HG02885 (cell line): ENCODE measurements at regions not wholly inside any gene's neighbourhood (a gene's known extent, or its start where the extent isn't known, plus 50 kb on each side); places are given as distances from the start of the nearest gene placed in this dataset.

ENCODE experiments used
- ATAC-seq: cut with Tn5 transposase; IDR thresholded peaks from one replicate; pipeline ENCODE4 v1.9.1; 2021; ENCODE audit warnings: mild to moderate bottlenecking; ENCODE audit not compliant: unreplicated experiment, poor library complexity

DNA sequence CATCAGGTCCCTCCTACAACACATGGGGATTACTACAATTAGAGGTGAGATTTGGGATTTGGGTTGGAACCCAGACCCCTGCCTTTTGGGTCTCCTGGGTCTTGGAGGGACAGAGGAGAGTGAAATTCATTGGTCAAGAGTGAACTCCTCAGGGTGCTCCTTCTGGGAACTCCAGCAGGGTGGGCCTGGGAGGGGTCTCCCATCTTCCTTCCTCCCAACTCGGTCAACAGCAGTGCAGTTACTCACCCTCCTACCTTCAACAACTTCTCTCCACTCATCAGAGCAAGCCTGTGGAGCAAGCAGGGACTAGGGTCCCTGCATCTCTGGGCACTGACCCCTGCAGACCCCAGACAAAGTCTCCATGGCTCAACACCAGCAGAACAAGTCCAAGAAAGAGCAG lies 89.3 kb upstream of the TMPRSS2 start:
- no peak for ATAC-seq

DNA sequence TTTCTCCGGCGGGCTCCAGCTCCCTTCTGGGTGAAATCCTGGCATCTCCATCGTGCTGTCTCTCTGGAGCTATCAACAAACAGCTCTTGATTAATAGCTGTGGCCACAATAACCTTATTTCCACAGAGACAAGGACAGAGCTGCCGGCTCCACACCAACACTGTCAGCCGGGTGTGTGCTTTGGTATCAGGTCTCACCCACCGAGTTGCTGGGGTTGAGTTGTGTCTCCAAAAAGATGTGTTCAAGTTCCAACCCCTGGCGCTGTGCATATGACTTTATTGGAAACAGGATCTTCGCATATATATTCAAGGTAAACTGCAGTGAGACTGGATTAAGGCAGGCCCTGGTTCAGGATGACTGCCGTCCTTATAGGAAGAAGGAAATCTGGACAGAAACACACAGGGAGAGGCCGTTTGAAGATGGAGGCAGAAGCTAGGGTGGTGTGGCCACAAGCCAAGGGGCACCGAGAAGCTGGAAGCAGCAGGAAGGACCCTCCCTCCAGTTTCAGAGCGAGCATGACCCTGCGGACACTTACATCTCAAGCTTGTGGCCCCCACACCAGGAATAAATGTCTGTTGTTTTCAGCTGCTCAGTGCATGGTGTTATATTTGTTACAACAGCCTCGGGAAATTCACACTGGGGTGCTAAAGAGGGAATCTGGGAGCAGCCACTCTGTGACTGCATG lies 88.4 kb upstream of the TMPRSS2 start:
- ATAC-seq, result no peak

DNA sequence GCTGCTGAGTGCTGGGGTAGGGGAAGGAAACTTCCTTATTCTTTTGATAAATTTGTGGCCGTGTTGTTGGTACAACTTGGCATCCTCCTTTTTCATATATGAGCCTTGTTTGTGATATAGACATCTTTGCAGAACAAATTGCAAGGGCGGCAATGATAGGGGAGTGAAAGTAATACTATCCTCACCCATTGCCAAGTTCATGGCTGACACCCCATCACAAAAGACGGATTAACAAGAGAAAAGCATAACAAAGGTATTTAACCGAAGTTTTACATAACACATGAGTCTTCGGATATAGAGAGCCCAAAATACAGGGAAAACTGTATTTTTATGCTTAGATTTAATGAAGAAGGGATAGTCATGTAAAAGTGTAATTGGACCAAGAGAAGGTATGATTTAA lies 86.3 kb upstream of the TMPRSS2 start:
- no peak for ATAC-seq

DNA sequence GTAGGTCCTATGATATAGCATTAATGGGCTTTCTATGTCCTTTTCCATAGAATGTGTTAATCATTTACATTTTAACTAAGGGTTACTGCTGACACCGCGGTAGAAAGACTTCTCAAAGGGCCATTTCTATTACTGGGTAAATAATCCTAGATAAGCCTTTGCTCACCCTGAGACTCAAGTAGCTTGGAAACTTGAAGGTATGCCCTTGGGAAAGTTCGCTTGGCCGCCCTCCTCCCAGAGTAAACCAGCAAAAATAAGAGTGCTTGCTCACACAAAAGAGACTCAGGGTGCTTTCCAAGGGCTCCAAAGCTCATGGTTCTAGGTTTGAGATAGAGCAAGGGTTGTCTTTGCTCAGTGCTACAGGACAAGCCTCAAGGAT lies 85.8 kb upstream of the TMPRSS2 start:
- ATAC-seq, result no peak

DNA sequence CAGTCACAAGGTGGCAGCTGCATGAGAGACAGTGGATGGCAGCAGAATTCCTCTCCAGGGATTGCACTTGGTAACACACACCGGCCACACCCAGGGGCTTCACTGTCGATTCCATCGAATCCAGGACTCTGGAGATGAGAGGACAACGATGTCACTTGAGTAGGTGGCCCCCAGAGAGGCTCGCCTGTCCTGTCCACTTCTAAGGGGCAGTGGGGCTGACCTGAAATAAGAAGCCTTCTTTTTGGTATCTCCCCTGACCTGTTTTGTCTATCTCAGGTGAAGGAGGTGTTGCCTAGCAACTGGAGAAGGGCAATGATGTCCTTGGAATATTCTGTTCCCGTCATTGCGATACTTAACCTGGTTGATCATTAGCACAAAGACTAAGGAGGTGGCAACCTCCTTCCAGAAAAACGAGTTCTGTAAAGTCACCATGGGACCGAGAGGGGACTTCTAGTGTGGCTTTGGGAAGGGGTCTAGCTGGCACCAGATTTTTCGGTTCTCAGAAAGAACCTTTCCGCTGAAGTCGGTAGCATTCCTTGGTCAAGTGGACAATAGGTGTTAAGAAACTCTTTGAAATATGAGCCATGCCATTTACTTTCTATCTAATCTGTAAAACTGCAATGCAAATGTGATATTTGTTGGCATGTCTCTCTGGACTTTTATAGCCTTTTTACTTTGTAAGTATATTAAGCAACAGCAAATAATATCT lies 85.2 kb upstream of the TMPRSS2 start:
- no peak for ATAC-seq

DNA sequence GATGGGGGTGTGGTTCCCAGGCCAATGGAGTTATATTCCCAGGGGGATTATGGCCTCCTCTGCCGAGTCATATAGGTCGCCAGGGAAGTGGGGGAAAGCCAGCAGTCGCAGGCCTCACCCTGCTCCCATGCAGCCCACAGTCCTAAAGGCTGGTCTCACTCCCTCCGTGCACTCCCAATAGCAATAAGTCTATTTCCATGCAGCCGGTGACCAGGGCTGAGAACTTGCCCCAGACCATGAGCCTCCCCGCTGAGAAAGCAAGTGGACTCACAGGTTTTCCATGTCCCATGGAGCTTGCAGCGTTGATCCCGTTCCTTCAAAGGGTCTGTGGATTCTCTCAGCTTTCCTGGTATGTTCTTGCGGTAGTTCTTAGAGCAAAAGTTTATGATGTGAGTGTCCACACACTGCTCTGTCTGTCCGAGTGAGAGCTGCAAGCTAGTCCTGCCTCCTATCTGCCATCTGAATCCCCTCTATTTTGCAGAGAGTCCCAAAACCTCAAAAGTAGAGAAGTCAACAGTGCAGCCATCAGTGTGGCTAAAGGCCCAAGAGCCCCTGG lies 81.7 kb upstream of the TMPRSS2 start:
- no peak for ATAC-seq

DNA sequence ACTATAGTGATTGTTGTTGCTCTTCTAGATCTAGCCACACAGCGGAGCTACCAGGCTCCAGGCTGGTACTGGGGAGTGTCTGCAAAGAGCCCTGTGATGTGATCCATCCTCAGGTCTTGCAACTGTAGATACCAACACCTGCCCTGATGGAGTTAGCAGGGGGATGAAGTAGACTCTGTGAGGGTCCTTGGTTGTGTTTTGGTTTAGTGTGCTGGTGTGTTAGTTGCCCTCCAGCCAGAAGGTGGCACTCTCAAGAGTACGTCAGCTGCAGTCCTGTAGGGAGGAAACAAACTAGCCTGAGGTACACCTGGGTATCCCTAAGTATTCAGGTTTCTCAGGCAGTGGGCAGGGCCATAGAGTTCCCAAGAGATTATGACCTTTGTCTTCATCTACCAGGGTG lies 81.2 kb upstream of the TMPRSS2 start:
- no peak for ATAC-seq

DNA sequence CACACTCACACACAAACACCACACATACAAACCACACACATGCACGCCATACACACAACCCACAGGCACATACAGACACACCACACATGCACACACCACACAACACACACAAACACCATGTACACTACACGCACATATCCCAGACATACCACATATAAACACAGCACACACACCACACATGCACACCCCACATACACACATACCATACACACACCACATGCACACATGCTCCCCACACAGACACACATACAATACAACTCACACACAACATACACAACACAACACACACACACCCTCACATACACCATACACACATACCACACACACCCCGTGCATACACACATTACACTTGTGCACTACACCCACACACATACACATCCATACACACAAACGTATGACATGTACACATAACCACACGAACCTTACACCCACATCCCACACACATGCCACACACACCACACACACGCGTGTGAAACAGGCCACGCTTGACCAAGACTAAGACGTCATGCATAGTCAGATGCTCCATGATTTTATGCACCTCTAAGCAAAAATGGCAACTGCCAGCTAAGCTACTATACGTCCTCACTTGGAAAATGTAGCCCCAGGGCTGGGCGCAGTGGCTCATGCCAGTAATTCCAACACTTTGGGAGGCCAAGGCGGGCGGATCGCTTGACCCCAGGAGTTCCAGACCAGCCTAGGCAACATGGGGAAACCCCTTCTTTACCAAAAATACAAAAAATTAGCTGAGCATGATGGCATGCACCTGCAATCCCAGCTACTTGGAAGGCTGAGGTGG lies 77.4 kb upstream of the TMPRSS2 start:
- ATAC-seq, result no peak

DNA sequence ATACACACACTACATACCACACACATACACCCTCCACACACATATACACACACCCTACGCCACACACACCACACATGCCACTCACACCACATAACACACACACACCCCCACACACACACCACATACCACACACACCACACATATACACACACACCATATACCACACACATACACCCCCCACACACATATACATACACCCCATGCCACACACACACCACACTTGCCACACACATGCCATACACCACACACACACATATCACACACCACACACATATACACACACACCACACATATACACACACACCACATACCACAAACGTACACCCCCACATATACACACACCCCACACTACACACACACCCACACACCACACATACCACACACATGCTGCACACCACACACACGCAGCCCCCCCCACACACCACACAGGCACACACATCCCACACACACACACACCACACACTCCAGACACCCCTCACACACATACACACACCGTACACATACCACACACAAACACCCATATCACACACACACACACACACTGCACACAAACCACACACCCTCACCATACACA lies 76.7 kb upstream of the TMPRSS2 start:
- ATAC-seq, result no peak

DNA sequence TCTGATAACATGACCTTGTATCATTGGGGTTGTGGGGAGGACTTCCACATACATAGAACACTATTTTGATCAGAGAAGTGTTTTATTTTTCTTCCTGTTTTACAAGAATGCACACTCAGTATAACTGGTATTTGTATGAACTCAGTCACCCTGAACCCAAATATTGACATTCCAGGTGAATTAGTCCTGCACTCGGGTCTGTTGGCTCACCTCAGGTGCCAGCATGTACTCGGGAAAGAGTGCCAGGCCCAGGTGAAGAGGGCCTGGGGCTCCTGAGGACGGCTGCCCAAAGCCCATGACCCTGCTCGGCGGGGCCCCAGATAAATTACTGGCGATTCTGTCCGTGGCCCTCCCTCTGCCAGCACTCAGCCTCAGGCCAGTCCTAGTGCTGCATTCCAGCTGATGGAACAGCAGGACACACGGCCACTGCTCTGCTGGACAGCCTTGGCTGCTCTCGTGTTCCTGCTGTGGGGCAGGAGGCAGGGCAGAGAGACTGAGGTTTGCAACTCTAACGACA lies 75.4 kb upstream of the TMPRSS2 start:
- no peak for ATAC-seq

DNA sequence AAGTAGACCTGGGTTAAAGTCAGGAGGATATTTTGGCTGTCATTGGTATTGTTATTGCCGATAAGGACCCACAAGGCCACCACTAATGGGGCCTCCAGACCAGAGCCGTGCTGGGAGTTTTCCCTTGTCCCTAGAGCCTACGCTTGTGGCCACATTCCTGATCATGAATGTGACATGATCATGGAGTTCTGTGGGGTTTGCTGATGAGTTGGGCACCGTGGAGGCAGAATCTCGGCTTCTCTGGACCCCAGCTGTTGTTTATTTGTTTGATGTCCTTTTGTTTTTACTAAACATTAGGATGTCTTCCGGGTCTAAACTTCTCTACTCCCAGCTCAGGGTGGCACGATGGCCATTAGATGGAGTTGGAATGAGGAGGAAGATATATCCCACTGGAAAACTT lies 74.9 kb upstream of the TMPRSS2 start:
- ATAC-seq, result no peak

DNA sequence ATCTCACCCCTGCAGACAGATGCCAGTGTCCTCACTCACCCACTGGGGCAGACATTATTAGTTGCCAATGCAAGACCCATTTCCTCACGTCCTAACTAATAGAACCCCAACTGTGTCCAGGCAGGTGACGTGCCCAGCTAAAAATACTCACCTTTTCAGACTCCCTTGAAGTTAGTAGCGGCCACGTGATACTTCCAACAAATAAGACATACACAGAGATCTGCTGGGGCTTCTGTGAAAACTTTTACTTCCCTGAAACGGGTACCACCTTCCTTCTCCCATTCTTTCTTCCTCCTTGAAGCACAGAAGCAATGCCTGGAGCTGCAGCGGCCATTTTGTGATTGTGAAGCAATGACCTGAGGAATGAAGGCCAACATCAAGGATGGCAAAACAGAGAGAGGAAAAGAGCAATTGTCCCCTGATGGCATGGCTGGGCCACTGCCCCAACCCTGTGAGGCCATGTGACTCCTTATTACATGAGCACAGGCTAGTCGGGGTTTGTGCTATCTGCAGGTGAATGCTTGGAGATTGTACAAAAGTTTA lies 74.4 kb upstream of the TMPRSS2 start:
- no peak for ATAC-seq

DNA sequence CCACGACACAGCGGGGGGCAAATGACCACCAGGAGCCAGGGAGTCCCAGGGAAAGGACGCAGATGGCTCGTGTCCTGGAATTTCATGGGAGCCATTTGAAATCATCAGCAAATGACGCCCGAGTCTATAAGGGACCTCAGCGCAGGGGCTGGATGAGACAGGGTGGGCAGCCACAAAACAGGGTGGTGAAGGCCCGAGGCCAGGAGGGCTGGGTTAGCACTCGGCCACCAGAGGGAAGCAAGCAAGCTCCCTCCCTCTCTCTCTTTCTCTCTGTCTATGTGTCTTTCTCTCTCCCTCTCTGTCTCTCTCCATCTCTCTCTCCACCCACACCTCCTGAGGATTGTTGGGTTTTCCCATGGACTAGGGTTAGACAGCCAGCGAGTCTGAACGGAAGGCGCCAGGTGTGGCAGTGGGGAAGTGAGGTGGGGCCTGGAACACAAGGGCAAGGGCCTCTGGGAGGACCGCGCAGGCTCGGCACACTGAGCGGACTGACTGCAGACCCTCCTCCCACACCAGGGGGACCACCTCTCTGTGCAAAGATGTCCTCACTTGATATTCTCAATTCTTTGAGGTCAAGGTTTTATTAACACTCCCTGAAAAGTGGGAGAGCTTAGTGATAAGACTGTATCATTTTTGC lies 73.8 kb upstream of the TMPRSS2 start:
- no peak for ATAC-seq

DNA sequence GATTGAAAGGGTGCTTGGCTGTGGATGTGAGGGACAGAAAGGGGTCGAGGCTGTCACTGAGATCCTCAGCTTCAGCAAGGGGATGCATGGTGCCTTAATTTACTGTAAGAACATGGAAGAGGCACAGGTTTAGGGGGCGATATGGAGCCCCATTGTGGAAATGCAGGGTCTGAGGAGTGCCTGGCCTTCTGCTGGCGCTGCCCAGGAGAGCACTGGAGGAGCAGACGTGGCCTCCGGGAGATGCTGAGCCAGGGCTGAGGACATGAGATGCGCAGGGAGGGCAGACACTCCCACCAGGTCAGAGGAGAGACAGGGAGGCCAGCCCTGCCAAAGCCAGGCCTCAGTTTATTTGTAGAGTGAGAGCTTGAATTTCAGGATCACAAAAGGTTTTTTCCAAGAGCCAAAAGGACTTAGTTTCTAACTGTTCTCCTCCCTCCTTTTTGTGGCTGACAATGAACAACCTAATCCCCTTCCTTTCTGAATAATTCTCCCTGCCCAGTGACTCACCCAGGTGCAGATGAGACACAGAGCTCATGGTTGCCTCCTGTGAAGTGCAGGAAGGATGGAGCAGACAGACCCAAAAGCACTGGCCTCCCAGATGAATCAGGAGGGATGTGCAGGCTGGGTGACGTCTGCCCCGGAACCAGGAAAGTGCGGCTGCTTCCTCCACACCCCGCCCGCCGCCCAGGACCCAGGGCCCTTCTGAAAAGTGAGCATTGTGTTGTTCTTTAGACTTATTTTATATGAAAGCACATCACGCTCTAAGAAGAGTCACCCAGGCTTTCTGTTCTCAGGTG lies 73.0 kb upstream of the TMPRSS2 start:
- ATAC-seq, result no peak

DNA sequence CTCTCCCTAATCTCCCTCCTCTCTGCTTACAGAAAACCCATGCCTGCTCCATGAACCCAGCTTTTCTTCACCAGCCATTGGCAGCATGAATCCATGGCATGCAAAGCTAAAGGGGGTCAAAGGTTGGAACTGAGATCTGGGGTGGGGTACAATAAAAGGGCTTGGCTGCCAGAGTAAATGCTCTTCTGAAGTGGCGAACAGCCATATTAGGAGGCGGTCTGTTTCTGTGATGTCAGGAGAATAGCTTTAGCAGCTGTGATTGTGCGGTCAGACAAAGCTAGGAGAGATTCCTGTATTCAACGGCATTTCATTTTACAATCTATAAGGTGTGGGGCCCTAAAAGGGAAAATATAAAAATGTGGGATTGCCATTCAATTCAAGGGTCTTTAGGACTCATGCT lies 71.7 kb upstream of the TMPRSS2 start:
- ATAC-seq, result no peak

DNA sequence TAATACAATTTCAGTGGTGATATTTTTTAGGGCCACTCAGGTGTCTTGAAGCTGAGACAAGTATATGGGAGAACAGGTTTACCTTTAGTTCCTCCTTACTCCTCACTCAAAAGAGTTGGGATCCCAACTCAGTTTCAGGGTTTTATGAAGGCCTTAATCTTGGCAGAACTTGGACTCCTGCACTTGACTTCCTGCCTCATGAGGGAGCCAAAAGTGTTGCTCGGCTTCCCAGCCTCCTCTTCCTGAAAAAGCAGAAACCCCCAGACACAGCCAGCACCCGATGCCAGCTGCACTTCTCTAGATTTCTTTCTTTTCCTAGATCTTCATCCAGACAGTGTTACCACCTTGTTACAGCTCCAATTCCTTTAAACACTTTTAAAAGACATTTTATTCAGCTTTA lies 70.8 kb upstream of the TMPRSS2 start:
- no peak for ATAC-seq

DNA sequence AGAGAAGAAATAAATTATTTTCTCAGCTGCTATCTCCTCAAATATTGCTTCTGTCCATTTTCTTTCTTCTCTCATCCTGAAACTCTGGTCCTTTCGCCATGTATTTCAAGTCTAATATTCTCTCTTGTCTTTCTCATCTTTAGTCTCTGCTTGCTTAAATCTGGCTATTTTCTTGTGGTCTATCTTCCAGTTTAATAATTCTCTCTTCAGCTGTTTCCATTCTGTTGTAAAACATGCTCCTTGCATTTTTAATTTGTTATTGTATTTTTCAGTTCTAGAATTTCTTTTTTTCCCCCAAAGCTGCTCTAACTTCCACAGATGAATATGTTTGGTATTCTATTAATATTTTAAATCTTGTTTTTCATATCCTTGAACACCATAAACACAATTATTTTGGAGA lies 70.1 kb upstream of the TMPRSS2 start:
- ATAC-seq, result no peak

DNA sequence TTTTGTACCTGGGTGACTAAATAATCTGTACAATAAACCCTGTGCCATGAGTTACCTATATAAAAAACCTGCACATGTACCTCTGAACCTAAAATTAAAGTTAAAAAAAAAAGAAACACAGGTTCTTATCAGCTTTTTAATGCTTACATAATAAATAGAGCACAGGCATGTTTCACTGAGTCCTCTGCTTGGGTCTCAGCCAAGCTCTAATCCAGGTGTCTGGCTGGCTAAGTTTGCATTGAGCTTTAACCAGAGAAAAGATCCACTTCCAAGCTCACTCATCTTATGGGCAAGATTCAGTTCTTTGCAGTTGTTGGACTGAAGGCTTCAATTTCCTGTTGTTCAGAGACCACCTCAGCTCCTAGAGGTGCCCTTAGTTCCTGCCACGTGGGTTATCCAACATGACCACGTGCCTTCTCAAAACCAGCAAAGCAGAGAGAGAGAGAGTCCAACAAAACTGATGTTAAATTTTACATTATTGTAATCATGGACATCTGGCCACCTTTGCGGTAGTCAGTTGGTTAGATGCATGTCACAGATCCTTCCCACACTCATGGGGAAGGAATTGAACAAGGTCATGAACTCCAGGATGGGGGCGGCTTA lies 68.2 kb upstream of the TMPRSS2 start:
- no peak for ATAC-seq
